IMR-90 (cell line): ENCODE measurements at regions not wholly inside any gene's neighbourhood (a gene's known extent, or its start where the extent isn't known, plus 50 kb on each side); places are given as distances from the start of the nearest gene placed in this dataset.

ENCODE experiments used
- ATAC-seq: fragments of 200-7000 bp; cut with Tn5 transposase; 2 replicates; pipeline ENCODE4 v1.9.1; 2020; ENCODE audit warnings: low read depth, mild to moderate bottlenecking, moderate library complexity
- BruUV-seq: library from RNA; stranded (reverse); fragments of 400-500 nt; replicated peaks from 2 replicates; lab custom pipeline; 2021; lab: Mats Ljungman, UMichigan
- CTCF ChIA-PET: fragments of 300-600 bp; formaldehyde crosslinking; extraction: SDS; loops from one replicate; lab custom pipeline; 2021; ENCODE audit warnings: antibody characterized with exemption; lab: Yijun Ruan, JAX
- POLR2A ChIA-PET: fragments of 300-600 bp; sonication (Branson Sonifier 250); formaldehyde crosslinking; loops from one replicate; lab custom pipeline; 2022; ENCODE audit warnings: antibody characterized with exemption; ENCODE audit not compliant: unreplicated experiment; lab: Charles Lee
- DNase-seq: peaks from one replicate; pipeline ENCODE4 v3.0.0; 2013
- H2AFZ ChIP-seq: replicated peaks from 2 replicates; pipeline ENCODE3; 2013; ENCODE audit warnings: low read length, mild to moderate bottlenecking; ENCODE audit not compliant: poor library complexity
- H2AK5ac ChIP-seq: 2 replicates; pipeline ENCODE4 v1.6.1; 2013; ENCODE audit warnings: low read depth, low read length, inconsistent platforms
- H2AK9ac ChIP-seq: replicated peaks from 2 replicates; pipeline ENCODE3; 2013; ENCODE audit warnings: mild to moderate bottlenecking, low read depth, low read length, moderate library complexity; ENCODE audit not compliant: poor library complexity
- H2BK120ac ChIP-seq: 2 replicates; pipeline ENCODE4 v1.6.1; 2013; ENCODE audit warnings: low read depth, low read length, inconsistent platforms
- H2BK15ac ChIP-seq: 3 replicates; pipeline ENCODE4 v1.6.1; 2013; ENCODE audit warnings: low read depth, low read length, inconsistent platforms
- H2BK20ac ChIP-seq: 2 replicates; pipeline ENCODE4 v1.6.1; 2013; ENCODE audit warnings: low read depth, mild to moderate bottlenecking, inconsistent platforms, low read length, moderate library complexity
- H2BK5ac ChIP-seq: 2 replicates; pipeline ENCODE4 v1.6.1; 2013; ENCODE audit warnings: mild to moderate bottlenecking, low read depth, low read length, inconsistent platforms; ENCODE audit not compliant: poor library complexity, severe bottlenecking
- H3K14ac ChIP-seq: replicated peaks from 2 replicates; pipeline ENCODE4 v1.6.1; 2013; ENCODE audit warnings: low read depth, low read length, inconsistent platforms
- H3K18ac ChIP-seq: 2 replicates; pipeline ENCODE4 v1.6.1; 2013; ENCODE audit warnings: low read depth, low read length, control low read depth
- H3K23ac ChIP-seq: 2 replicates; pipeline ENCODE4 v1.6.1; 2013; ENCODE audit warnings: low read depth, low read length, inconsistent platforms
- H3K27ac ChIP-seq: 2 replicates; pipeline ENCODE4 v1.5.1; 2013; ENCODE audit warnings: mild to moderate bottlenecking, control low read depth, low read length; ENCODE audit not compliant: insufficient read depth
- H3K27me3 ChIP-seq: 2 replicates; pipeline ENCODE4 v1.6.1; 2013; ENCODE audit warnings: low read length; ENCODE audit not compliant: control insufficient read depth, insufficient read depth
- H3K36me3 ChIP-seq: 2 replicates; pipeline ENCODE4 v1.6.1; 2013; ENCODE audit warnings: low read length, mixed read lengths; ENCODE audit not compliant: control insufficient read depth, insufficient read depth
- H3K4ac ChIP-seq: 2 replicates; pipeline ENCODE4 v1.6.1; 2013; ENCODE audit warnings: low read depth, low read length, inconsistent platforms
- H3K4me1 ChIP-seq: 2 replicates; pipeline ENCODE4 v1.6.1; 2013; ENCODE audit warnings: low read length, mixed read lengths; ENCODE audit not compliant: control insufficient read depth, insufficient read depth
- H3K4me2 ChIP-seq: 2 replicates; pipeline ENCODE4 v1.6.1; 2013; ENCODE audit warnings: low read depth, mild to moderate bottlenecking, control low read depth, low read length, moderate library complexity
- H3K4me3 ChIP-seq: 2 replicates; pipeline ENCODE4 v1.5.1; 2013; ENCODE audit warnings: low read depth, mild to moderate bottlenecking, control low read depth, low read length, moderate library complexity; ENCODE audit not compliant: insufficient read depth
- H3K56ac ChIP-seq: 2 replicates; pipeline ENCODE4 v1.6.1; 2013; ENCODE audit warnings: low read length, inconsistent platforms; ENCODE audit not compliant: insufficient read depth; ENCODE audit errors: extremely low read depth
- H3K79me1 ChIP-seq, 2 experiments: 2 replicates each; pipeline ENCODE4 v1.6.1; 2013; ENCODE audit warnings: low read length in 2 of 2, inconsistent platforms in 1 of 2, low read depth in 1 of 2
- H3K9ac ChIP-seq: 2 replicates; pipeline ENCODE4 v1.6.1; 2013; ENCODE audit warnings: low read depth, low read length, control low read depth
- H3K9me1 ChIP-seq: 2 replicates; pipeline ENCODE4 v1.6.1; 2013; ENCODE audit warnings: low read length, inconsistent platforms; ENCODE audit not compliant: insufficient read depth
- H3K9me3 ChIP-seq: 2 replicates; pipeline ENCODE4 v1.6.1; 2013; ENCODE audit warnings: low read length; ENCODE audit not compliant: control insufficient read depth, insufficient read depth
- H4K20me1 ChIP-seq: 2 replicates; pipeline ENCODE4 v1.6.1; 2013; ENCODE audit warnings: low read length, inconsistent platforms; ENCODE audit not compliant: insufficient read depth
- H4K5ac ChIP-seq: 2 replicates; pipeline ENCODE4 v1.6.1; 2013; ENCODE audit warnings: mild to moderate bottlenecking, low read depth, low read length, control low read depth
- H4K8ac ChIP-seq, 2 experiments: 2 replicates each; pipeline ENCODE4 v1.6.1; 2013; ENCODE audit warnings: low read depth in 2 of 2, low read length in 2 of 2, control low read depth in 1 of 2, inconsistent platforms in 1 of 2
- H4K91ac ChIP-seq: 2 replicates; pipeline ENCODE4 v1.6.1; 2013; ENCODE audit warnings: low read depth, low read length, inconsistent platforms; ENCODE audit not compliant: insufficient read depth
- BHLHE40 ChIP-seq: fragments of 150-350 bp; IDR thresholded peaks from 2 replicates; pipeline ENCODE4 v1.6.1; 2016; ENCODE audit warnings: mild to moderate bottlenecking, low read depth, low read length
- CHD1 ChIP-seq: IDR thresholded peaks from 2 replicates; pipeline ENCODE4 v1.6.1; 2012; ENCODE audit warnings: low read depth, low read length, improper control_type of control experiment
- CTCF ChIP-seq: conservative IDR thresholded peaks from 2 replicates; pipeline ENCODE4 v1.5.1; 2012; ENCODE audit warnings: mild to moderate bottlenecking, low read depth, low read length, improper control_type of control experiment
- FOS ChIP-seq: fragments of 150-350 bp; IDR thresholded peaks from 2 replicates; pipeline ENCODE4 v1.6.1; 2016; ENCODE audit warnings: low read depth, low read length
- MAFK ChIP-seq: IDR thresholded peaks from 2 replicates; pipeline ENCODE4 v1.6.1; 2012; ENCODE audit warnings: low read depth, low read length, improper control_type of control experiment
- MAZ ChIP-seq: IDR thresholded peaks from 2 replicates; pipeline ENCODE4 v1.6.1; 2012; ENCODE audit warnings: low read depth, mild to moderate bottlenecking, low read length, improper control_type of control experiment, moderate library complexity, borderline replicate concordance
- NFE2L2 ChIP-seq: fragments of 150-350 bp; IDR thresholded peaks from 2 replicates; pipeline ENCODE4 v1.6.1; 2016; ENCODE audit warnings: low read depth, mild to moderate bottlenecking, low read length
- SMC3 ChIP-seq: fragments of 150-350 bp; IDR thresholded peaks from 2 replicates; pipeline ENCODE4 v1.6.1; 2016; ENCODE audit warnings: low read depth, mild to moderate bottlenecking, antibody characterized with exemption, low read length, moderate library complexity
- WGBS, 2 experiments: methylation state at CpG; one replicate each; pipeline versions ENCODE4 v1.1.5 to v1.1.7; 2013; ENCODE audit warnings: missing lambda C conversion rate in 2 of 2; ENCODE audit not compliant: insufficient read length in 1 of 2; ENCODE audit errors: extremely low coverage in 2 of 2; 5-methylcytosine and 5-hydroxymethylcytosine counted together
- dilution Hi-C: fragments of 300-500 bp; cut with HindIII; formaldehyde crosslinking; loops from one replicate; pipeline ENCODE4 v1.14.3; 2018; ENCODE audit warnings: low sequenced_read_pairs; ENCODE audit not compliant: unreplicated experiment
- in situ Hi-C: fragments of 300-500 bp; cut with MboI; formaldehyde crosslinking; loops from 3 replicates; pipeline ENCODE4 v1.14.3; 2019; ENCODE audit warnings: low sequenced_read_pairs, inconsistent platforms, mixed read lengths
- intact Hi-C: fragments of 100-400 bp; cut with micrococcal nuclease; formaldehyde crosslinking; loops from 2 replicates; pipeline ENCODE4 v1.10.0; 2022

- H3K4me2 ChIP-seq: no peak overlapping the region
- peaks cover 5% of the 10 kb centered on the region for H3K27me3 ChIP-seq
- ChIA-PET CTCF (interaction anchor here (0.9 kb wide), 1 partner anchor 13 kb away, joined by 3 read pairs; no protein-coding TSS in a partner anchor), POLR2A (no interaction called here)
- H2BK5ac ChIP-seq: no peak overlapping the region
- TF ChIP-seq SMC3 (no peak), MAFK (no peak), BHLHE40 (no peak), NFE2L2 (no peak), MAZ (no peak), FOS (no peak), CTCF (no peak), CHD1 (no peak)
- H3K79me1 ChIP-seq: no peaks in the 10 kb centered on the region
- H4K91ac ChIP-seq: no peak overlapping the region
- H3K56ac ChIP-seq: no peak overlapping the region
- H3K4me1 ChIP-seq: no peaks in the 10 kb centered on the region
- H3K9me1 ChIP-seq: no peaks in the 10 kb centered on the region
- no peaks in the 10 kb centered on the region for H3K9me3 ChIP-seq
- ATAC-seq (no peak), DNase-seq (no peak)
- H2BK20ac ChIP-seq: no peak overlapping the region
- H2AK9ac ChIP-seq: no peak overlapping the region
- H3K4me3 ChIP-seq: no peak overlapping the region
- BruUV-seq: no TSS peak
- no peak overlapping the region for H2AFZ ChIP-seq
- H3K4ac ChIP-seq: no peak overlapping the region
- no peak overlapping the region for H3K9ac ChIP-seq
- H2BK120ac ChIP-seq: no peak overlapping the region
- H2BK15ac ChIP-seq: no peak overlapping the region
- H4K5ac ChIP-seq: no peak overlapping the region
- no peaks in the 10 kb centered on the region for H4K20me1 ChIP-seq
- no CpG with 5 or more reads among the region's 4 CpGs for WGBS, 2 experiments
- H3K14ac ChIP-seq: no peak overlapping the region
- H3K27ac ChIP-seq: no peak overlapping the region
- H3K36me3 ChIP-seq: no peaks in the 10 kb centered on the region
- no peak overlapping the region for H4K8ac ChIP-seq
- intact Hi-C loops (no loop called here), in situ Hi-C loops (no loop called here), dilution Hi-C loops (no loop called here)
- no peak overlapping the region for H2AK5ac ChIP-seq
- no peak overlapping the region for H3K23ac ChIP-seq
- H3K18ac ChIP-seq: no peak overlapping the region
Observed at GRCh38 chr7:127527561-127527960, 57.8 kb downstream of the GCC1 start.
